ENCODE measurements at regions not wholly inside any gene's neighbourhood (a gene's known extent, or its start where the extent isn't known, plus 50 kb on each side); places are given as distances from the start of the nearest gene placed in this dataset.

DNA sequence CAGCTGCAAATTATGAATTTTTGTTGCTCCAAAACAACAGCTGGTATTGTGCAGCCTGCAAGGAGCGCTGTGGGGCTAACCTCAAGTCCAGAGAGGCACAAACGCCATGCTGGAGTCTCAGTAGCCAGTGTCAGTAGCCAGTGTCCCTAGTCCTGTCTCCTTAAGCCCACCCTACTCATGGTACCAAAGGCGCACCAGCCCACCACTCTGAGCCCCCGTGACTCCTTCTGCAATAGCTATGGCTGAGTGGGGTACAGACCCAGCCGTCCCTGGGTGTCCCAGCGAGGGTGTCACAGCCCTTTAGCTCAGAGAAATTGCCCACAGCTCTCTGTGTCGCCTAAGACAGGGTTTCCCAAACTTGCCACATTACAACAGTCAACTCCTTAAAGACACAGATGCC is 65.2 kb downstream of the ARL6IP4 start:
- Histone ChIP-seq H2AFZ (ENCODE audit: insufficient read depth, low read depth, low read length, poor library complexity, severe bottlenecking) (no peak overlapping the region), H3K4me3 (replicated peaks in 1 of 3; ENCODE audit: low read depth in 2 of 3, low read length in 3 of 3) (no peak overlapping the region), H3K79me2 (ENCODE audit: insufficient read depth, low read length) (no peaks in the 10 kb centered on the region), H3K9me3 (replicated peaks in 1 of 2; ENCODE audit: control insufficient read depth in 1 of 2, insufficient read depth in 1 of 2, low read length in 2 of 2) (no peaks in the 10 kb centered on the region), H3K4me1 (ENCODE audit: control insufficient read depth in 1 of 2, insufficient read depth in 2 of 2, low read length in 2 of 2) (peaks cover 0 to 5% of the 10 kb centered on the region in 2 donors), H3K4me2 (replicated peaks; ENCODE audit: extremely low read depth, low read length, poor library complexity, severe bottlenecking) (no peak overlapping the region), H4K20me1 (ENCODE audit: insufficient read depth, low read length) (no peaks in the 10 kb centered on the region), H3K27ac (ENCODE audit: low read depth in 1 of 2, low read length in 2 of 2) (no peak overlapping the region), H3K36me3 (replicated peaks in 1 of 2; ENCODE audit: control insufficient read depth in 1 of 2, insufficient read depth in 2 of 2, low read length in 2 of 2) (no peaks in the 10 kb centered on the region), H3K27me3 (ENCODE audit: control insufficient read depth in 2 of 2, insufficient read depth in 2 of 2, low read length in 2 of 2) (no peaks in the 10 kb centered on the region), H3K9ac (ENCODE audit: insufficient read depth, low read length, poor library complexity, severe bottlenecking) (no peak overlapping the region)
- Mint-ChIP-seq H3K4me3 (no peak overlapping the region), H3K4me1 (peaks cover 17% of the 10 kb centered on the region), H3K27me3 (ENCODE audit: low read depth in 3 of 3) (peaks cover 2% of the 10 kb centered on the region in 3 donors), H3K27ac (no peak overlapping the region), H3K9me3 (no peaks in the 10 kb centered on the region), H3K36me3 (no peaks in the 10 kb centered on the region)
- 93% methylated on average over 5 of the region's 7 CpGs for WGBS (ENCODE audit: insufficient coverage)
- no peak for DNase-seq
- intact Hi-C loops (cut with micrococcal nuclease), result loop anchor here in 1 of 2 donors (10.0 kb wide), 1 partner anchor 99 kb away; no protein-coding TSS in a partner anchor
- TF ChIP-seq, protein P1, sequence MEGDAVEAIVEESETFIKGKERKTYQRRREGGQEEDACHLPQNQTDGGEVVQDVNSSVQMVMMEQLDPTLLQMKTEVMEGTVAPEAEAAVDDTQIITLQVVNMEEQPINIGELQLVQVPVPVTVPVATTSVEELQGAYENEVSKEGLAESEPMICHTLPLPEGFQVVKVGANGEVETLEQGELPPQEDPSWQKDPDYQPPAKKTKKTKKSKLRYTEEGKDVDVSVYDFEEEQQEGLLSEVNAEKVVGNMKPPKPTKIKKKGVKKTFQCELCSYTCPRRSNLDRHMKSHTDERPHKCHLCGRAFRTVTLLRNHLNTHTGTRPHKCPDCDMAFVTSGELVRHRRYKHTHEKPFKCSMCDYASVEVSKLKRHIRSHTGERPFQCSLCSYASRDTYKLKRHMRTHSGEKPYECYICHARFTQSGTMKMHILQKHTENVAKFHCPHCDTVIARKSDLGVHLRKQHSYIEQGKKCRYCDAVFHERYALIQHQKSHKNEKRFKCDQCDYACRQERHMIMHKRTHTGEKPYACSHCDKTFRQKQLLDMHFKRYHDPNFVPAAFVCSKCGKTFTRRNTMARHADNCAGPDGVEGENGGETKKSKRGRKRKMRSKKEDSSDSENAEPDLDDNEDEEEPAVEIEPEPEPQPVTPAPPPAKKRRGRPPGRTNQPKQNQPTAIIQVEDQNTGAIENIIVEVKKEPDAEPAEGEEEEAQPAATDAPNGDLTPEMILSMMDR (IDR thresholded peaks at IDR 0.05), result no peak

DNA sequence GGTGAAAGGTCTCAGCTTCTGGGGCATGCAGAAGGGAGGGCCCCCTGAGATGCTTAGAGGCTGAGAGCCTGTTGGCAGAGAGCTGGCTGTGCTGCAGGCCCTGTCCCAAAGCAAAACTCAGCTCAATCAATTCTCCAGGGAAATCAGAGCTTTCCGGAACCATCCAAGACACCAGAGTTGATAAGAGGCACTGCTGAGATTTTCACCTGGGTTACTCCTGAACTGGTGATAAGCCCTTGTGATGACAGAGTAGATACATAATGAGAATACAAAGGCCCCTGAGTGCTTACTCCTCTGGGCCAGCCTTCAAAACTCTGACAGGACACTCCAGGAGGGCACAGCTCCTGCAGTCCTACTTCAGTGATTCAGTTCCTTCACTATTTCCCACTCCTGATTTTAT is 63.9 kb downstream of the ARL6IP4 start:
- no peaks in the 10 kb centered on the region for H3K79me2 ChIP-seq (ENCODE audit: insufficient read depth, low read length)
- H3K4me2 ChIP-seq (replicated peaks; ENCODE audit: extremely low read depth, low read length, poor library complexity, severe bottlenecking), result no peak overlapping the region
- no peaks in the 10 kb centered on the region for H3K9me3 ChIP-seq (replicated peaks in 1 of 2; ENCODE audit: control insufficient read depth in 1 of 2, insufficient read depth in 1 of 2, low read length in 2 of 2)
- H3K36me3 ChIP-seq (replicated peaks in 1 of 2; ENCODE audit: control insufficient read depth in 1 of 2, insufficient read depth in 2 of 2, low read length in 2 of 2), result no peaks in the 10 kb centered on the region
- H3K27me3 ChIP-seq (ENCODE audit: control insufficient read depth in 2 of 2, insufficient read depth in 2 of 2, low read length in 2 of 2), result no peaks in the 10 kb centered on the region
- H3K4me1 ChIP-seq (ENCODE audit: control insufficient read depth in 1 of 2, insufficient read depth in 2 of 2, low read length in 2 of 2), result peaks cover 6 to 11% of the 10 kb centered on the region in 2 donors
- no peak overlapping the region for H3K9ac ChIP-seq (ENCODE audit: insufficient read depth, low read length, poor library complexity, severe bottlenecking)
- no peak overlapping the region for H2AFZ ChIP-seq (ENCODE audit: insufficient read depth, low read depth, low read length, poor library complexity, severe bottlenecking)
- H3K4me1 Mint-ChIP-seq, result peaks cover 26% of the 10 kb centered on the region
- no peak overlapping the region for H3K4me3 Mint-ChIP-seq
- no peaks in the 10 kb centered on the region for H3K9me3 Mint-ChIP-seq
- no peak overlapping the region for H3K27ac ChIP-seq (ENCODE audit: low read depth in 1 of 2, low read length in 2 of 2)
- intact Hi-C loops (cut with micrococcal nuclease), result loop anchor here in 1 of 2 donors (10.0 kb wide), 1 partner anchor 100 kb away; no protein-coding TSS in a partner anchor
- H3K36me3 Mint-ChIP-seq, result no peaks in the 10 kb centered on the region
- TF ChIP-seq, protein P1 (IDR thresholded peaks at IDR 0.05), result no peak
- peaks cover under 1 to 3% (median 1%) of the 10 kb centered on the region in 3 donors for H3K27me3 Mint-ChIP-seq (ENCODE audit: low read depth in 3 of 3)
- no CpG with 5 or more reads among the region's 1 CpG for WGBS (ENCODE audit: insufficient coverage)
- H3K27ac Mint-ChIP-seq, result no peak overlapping the region
- no peaks in the 10 kb centered on the region for H4K20me1 ChIP-seq (ENCODE audit: insufficient read depth, low read length)
- no peak overlapping the region for H3K4me3 ChIP-seq (replicated peaks in 1 of 3; ENCODE audit: low read depth in 2 of 3, low read length in 3 of 3)
- DNase-seq, result no peak
